NCI-H226 (cell line): ENCODE measurements at regions not wholly inside any gene's neighbourhood (a gene's known extent, or its start where the extent isn't known, plus 50 kb on each side); places are given as distances from the start of the nearest gene placed in this dataset.
"Not testable (repeated sequence)": the region's sequence is repeated elsewhere in the genome, so short reads cannot be mapped to it uniquely, and the experiment has no call there.

Experiments
- DNase-seq: peaks from one replicate; pipeline ENCODE4 v3.0.0-alpha.2; 2015

DNA sequence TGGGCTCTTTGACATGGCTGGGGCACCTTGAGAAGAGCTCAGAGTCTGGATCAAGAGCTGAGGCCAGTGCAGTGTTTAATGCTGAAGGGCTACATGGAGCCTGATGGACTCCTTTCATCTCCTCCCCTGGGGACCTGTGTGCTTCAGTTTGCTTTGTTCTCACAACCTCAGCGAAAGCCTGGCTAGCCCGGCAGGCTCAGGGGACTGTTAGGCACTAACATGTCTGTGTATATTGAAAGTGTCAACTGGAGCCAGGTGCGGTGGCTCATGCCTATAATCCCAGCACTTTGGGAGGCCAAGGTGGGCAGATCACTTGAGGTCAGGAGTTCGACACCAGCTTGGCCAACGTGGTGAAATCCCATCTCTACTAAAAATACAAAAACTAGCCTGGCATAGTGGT lies 194.5 kb downstream of the C1orf94 start:
- not testable (repeated sequence) for DNase-seq

GRCh38 chr1:34371829-34372532 lies 195.3 kb downstream of the C1orf94 start:
- no peak for DNase-seq

- DNase-seq, result no peak
These were observed 196.2 kb downstream of the C1orf94 start for GRCh38 chr1:34372891-34373290.

GRCh38 chr1:34373912-34374311 lies 197.2 kb downstream of the C1orf94 start:
- DNase-seq, result no peak

DNA sequence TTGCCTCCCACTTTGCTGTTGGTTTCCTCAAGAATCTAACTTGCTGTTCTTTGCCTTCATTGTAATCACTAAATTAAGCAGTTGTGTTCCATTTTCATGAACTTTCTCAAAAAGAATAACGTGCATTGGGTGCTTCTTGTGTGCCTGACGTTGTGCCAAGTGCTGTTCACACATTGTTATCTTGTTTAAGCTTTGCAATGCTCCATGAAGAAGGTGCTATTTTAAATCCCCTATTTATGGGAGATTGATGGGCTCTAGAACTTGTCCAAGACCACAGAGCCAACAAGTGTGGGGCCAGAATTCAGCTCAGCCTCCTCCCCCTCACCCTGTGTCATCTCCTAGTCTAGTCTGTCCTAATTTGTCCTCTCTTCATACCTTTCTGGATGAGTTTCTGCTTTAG lies 199.8 kb downstream of the C1orf94 start:
- no peak for DNase-seq

DNA sequence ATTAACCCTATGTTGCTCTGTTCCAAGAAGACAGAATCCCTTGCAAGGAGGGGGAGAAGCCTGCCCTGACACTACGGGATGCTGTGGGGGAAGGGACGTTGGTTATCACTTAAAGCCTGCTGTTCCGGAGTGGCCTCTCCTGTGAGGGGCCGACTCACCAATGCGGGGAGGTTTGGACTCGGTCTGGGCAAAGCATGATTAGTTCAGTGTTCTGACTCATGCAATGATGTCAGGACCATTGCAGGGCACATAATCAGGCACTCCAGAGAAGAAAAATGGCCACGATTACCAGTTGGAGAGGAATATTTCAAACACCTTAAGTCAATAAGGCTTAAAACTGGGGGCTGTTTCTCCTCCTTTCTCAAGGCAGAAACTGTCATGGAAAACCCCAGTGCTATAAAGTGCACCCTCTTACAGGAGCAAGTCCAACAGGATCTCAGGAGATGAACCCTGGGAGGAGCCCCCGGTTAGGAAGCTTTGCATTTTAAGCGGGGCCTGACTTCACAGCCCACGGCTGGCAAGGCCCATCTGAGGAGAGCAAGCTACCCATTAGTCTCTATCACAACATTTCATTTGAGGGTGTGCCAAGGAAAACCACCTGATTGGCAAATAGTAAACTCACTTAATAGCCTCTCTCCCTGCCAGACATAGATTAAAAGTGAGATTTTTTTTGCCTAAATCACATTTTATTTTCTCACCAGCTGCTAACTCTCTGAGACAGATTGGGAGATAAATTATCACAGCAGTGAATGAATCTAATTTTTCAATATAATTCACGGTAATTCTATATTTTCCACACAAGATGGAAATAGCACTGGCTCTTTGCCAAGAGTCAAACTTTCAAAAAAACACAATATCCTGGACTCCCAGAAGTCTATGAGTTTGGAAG lies 202.5 kb downstream of the C1orf94 start:
- no peak for DNase-seq

DNA sequence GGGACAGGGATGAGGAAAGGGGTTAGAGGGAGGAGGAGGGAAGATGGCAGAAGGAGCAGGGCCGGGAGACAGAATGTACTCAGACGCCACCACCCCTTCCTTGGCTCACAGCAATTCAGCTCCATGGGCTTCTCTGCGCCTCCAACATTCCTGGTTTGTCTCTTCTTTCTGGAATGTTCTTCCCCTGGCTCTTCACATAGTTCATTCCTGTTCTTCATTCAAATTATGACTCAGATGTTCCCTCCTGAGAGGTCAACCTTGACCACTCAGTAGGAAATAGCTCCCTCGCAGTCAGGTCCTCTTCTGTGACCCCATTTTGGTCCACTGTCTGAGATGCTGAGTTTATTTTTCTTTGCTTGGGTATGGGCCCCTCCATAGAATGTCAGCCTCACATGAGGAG lies 203.2 kb downstream of the C1orf94 start:
- no peak for DNase-seq

DNA sequence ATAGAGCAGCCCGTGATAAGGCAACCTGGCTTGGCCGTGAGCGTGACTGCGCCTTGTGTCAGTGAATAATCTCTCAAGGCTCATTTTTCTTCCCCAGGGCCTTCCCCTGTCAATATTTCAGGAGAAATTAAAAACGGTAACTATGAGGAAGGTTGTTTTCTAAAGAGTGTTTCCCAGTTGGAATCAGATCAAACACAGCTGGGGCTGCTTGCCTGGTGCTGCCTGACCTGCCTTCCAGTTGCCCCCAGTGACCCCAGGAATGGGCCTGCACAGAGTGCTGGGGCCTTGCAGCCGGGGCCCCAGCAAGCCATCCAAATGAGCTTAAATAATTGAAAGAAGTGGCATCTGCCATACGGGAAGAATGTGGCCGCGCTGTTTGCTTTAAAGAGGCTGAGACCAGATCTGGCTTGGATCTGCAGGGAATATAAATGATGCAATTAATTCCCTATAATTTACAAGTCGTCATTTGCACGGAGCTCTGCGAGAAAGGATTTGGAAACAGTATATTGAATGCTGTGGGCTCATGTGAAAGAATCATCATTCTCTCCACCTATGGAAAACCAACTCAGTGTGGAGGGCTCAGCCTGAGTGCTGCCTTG lies 203.9 kb downstream of the C1orf94 start:
- no peak for DNase-seq

DNA sequence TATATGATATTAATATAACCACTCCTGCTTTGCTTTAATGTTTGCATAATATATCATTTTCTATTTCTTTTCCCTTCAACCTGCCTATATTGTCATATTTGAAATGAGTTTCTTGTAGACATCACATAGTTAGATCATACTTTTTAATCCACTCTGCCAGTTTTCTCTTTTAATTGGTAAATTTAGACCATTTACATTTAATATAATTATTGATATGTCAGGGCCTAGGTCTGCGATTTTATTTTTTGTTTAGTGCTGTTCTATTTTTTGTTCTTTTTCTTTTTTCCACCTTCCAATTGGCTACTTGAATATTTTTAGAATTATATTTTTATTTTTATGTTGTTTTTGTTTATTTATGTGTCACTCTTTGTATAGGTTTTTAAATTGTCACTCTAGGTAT lies 213.3 kb downstream of the C1orf94 start:
- no peak for DNase-seq

DNA sequence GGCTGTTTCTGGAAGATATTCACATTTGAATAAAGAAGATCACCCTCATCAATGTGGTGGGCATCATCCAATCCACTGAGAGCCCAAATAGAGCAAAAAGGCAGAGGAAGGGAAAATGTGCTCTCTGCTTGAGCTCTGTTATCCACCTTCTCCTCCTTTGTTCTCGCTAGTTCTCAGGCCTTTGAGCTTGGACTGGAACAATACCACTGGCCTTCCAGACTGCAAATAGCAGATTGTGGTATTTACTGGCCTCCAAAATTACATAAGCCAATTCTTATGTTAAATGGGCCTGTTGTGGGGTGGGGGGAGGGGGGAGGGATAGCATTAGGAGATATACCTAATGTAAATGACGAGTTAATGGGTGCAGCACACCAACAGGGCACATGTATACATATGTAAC lies 219.3 kb downstream of the C1orf94 start:
- no peak for DNase-seq

GRCh38 chr1:34398241-34398915 lies 221.7 kb downstream of the C1orf94 start:
- no peak for DNase-seq

- no peak for DNase-seq
These were observed 222.2 kb downstream of the C1orf94 start for GRCh38 chr1:34398916-34399275.

GRCh38 chr1:34400675-34401074 lies 224.0 kb downstream of the C1orf94 start:
- no peak for DNase-seq

DNA sequence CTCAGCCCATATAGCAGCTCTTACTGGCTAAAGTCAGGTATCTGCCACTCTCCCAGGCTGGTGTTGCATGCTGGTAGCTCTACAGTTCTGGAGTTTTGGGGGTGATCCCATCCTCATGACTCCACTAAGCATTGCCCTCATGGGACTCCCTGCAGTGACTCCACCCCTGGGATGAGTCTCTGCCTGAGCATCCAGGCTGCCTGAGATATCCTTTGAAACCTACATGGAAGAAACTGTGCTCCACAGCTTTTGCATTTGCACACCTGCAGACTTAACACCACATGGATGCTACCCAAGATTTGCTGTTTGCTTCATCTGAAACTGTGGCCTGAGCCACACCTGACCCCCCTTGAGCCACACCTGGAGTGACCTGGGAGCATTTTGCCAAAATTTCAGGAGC lies 226.4 kb downstream of the C1orf94 start:
- no peak for DNase-seq

DNA sequence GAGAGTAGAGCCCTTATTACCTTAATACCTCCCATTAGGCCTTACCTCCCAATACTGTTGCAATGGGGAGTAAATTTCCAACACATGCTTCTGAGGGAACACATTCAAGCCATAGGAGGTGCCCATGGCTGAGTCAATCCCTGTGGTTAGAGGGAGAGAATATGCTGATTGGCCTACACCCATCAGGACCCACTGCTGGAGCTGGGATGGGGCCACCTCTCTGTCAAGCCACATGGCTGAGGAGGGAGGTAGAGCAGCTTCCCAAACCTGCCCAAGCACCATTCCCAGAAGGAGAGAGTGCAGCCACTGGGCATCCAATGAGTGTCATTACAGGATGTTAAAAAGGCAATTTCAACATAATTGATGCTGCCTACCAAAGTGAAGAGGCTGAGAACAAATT lies 228.1 kb downstream of the C1orf94 start:
- DNase-seq, result no peak

- DNase-seq, result no peak
These were observed 228.7 kb downstream of the C1orf94 start for GRCh38 chr1:34405266-34405959.

DNA sequence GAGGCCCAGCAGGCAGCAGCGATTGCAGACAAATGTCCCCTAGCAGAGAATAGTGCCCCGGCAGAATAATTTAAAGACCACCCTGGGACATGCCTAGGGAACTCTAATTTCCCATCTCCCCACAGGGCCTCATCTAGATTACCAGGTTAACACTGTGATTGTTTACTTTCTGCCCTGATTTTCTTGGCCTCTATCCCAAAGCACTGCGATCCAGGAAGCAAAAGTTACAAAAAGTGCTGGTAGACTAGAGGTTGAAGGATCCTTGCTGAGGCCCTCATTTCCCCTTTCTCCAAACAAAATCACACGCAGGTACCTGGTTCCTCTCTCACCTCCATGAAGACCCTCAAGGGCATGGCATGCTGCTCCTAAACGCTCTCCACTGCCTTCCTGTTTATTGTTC lies 229.7 kb downstream of the C1orf94 start:
- DNase-seq, result no peak

GRCh38 chr1:34406833-34407539 lies 230.3 kb downstream of the C1orf94 start:
- DNase-seq, result no peak

- no peak for DNase-seq
These were observed 231.3 kb downstream of the C1orf94 start for GRCh38 chr1:34408011-34408410.

- DNase-seq, result no peak
These were observed 233.1 kb downstream of the C1orf94 start for GRCh38 chr1:34409689-34410229.

DNA sequence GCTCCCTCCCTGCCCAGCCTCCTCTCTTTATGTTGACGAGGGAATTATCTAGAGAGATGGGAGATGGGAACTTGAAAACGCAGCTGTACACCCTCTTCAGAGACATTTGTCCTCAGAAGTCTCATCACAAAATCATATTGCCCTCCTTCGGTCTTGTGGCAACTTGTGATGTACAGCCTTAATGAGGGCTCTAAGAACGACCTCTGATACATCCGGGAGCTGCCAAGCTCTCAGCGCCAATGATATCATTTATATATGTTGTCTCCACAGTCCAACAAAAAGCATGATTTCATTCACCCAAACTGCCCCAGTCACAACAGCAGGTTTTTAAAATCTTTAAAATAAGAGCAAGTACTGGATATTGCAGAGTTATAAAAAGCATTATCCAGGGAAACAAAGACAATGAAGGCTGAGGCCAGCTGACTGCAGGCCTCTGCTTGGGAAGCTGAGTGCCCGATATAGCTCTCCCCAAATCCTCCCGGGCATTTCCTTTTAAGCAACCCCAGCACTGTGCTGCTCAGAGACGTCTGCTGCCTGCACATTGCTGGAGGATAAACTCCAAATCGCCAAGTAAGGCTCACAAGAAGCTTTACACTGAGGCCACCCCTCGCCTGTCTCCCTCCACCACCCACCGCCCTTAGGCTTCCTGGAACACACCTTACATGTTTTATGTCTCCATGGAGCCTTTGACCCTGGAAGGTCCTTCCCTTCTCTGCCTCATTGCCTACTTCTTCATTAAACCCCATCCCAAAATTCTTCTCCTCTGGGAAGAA lies 236.1 kb downstream of the C1orf94 start:
- DNase-seq, result no peak
